IPS DF 6.9 (cell line): ENCODE measurements at regions not wholly inside any gene's neighbourhood (a gene's known extent, or its start where the extent isn't known, plus 50 kb on each side); places are given as distances from the start of the nearest gene placed in this dataset.

Experiments used
- DNase-seq: peaks from one replicate; pipeline ENCODE4 v3.0.0-alpha.2; 2013; ENCODE audit warnings: low read depth, low spot score
- H3K27ac ChIP-seq: one replicate; pipeline ENCODE4 v1.5.1; 2013; ENCODE audit warnings: low read length, control low read depth
- H3K27me3 ChIP-seq: 2 replicates; pipeline ENCODE4 v1.6.1; 2013; ENCODE audit warnings: mild to moderate bottlenecking, low read length; ENCODE audit not compliant: control insufficient read depth, insufficient read depth
- H3K36me3 ChIP-seq: 2 replicates; pipeline ENCODE4 v1.6.1; 2013; ENCODE audit warnings: low read length; ENCODE audit not compliant: control insufficient read depth, insufficient read depth
- H3K4me1 ChIP-seq: 2 replicates; pipeline ENCODE4 v1.6.1; 2013; ENCODE audit warnings: low read length; ENCODE audit not compliant: control insufficient read depth, insufficient read depth
- H3K4me3 ChIP-seq: 2 replicates; pipeline ENCODE4 v1.5.1; 2013; ENCODE audit warnings: mild to moderate bottlenecking, low read length
- H3K9me3 ChIP-seq: 2 replicates; pipeline ENCODE4 v1.6.1; 2013; ENCODE audit warnings: low read length, inconsistent platforms; ENCODE audit not compliant: control insufficient read depth, insufficient read depth
- WGBS: extraction: QIAGEN DNeasy Blood & Tissue Kit; methylation state at CpG from one replicate; pipeline ENCODE4 v1.1.7; 2013; ENCODE audit warnings: mixed read lengths, missing lambda C conversion rate; ENCODE audit not compliant: insufficient read length, insufficient coverage; 5-methylcytosine and 5-hydroxymethylcytosine counted together

DNA sequence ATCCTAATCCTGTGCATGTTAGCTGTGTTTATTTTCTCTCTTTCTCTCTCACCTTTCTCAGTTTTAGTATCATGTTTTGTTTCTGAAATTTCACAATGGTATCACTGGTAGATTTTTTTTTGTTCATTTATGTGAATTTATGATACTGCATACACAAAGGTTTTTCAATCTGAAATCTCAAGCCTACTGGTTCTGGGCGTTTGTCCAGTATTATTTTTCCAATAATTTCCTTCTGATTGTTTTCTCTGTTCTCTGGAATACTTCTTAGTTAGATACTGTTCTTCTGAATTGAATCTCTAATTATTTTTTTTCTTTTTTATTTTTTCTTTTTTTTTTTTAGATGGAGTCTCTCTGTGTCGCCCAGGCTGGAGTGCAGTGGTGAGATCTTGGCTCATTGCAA, 96.2 kb upstream of the TMEM72 start:
- DNase-seq = no peak
- H3K4me1 ChIP-seq = no peaks in the 10 kb centered on the region; the same call in 1 of the 2 replicates
- no peak overlapping the region for H3K27ac ChIP-seq
- no peaks in the 10 kb centered on the region for H3K27me3 ChIP-seq
- no peak overlapping the region for H3K4me3 ChIP-seq
- no peaks in the 10 kb centered on the region; the same call in 1 of the 2 replicates for H3K9me3 ChIP-seq
- WGBS = no CpG with 5 or more reads among the region's 2 CpGs
- H3K36me3 ChIP-seq = no peaks in the 10 kb centered on the region

DNA sequence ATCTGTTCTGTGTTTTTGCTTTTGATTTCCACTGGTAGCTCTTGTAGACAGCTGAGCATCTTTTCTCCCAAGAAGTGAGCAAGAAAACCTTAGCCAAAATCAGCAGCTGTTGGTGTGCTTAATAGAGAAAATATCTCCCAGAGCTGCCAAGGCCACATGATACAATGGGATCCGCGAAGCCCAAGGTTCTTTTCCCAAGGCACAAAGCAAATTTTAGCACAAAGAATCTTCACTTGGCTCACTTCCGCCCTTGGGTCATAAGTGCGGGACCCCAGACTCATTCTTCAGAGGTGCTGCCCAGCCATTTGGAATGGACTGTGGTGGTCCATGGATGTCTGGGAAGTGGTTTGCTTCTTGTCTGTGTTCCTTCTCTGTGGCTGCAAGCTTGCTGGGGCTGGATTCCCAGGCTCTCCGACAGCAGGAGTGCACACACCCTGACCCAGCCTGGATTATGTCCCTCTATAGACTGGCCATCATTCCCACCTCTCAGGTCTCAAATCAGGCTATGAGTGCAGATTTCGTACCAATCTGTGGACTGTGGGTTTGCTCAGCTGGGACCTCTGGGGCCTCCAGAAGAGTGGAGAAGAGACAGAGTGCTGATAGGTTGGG, 93.0 kb upstream of the TMEM72 start:
- WGBS = no CpG with 5 or more reads among the region's 6 CpGs

DNA sequence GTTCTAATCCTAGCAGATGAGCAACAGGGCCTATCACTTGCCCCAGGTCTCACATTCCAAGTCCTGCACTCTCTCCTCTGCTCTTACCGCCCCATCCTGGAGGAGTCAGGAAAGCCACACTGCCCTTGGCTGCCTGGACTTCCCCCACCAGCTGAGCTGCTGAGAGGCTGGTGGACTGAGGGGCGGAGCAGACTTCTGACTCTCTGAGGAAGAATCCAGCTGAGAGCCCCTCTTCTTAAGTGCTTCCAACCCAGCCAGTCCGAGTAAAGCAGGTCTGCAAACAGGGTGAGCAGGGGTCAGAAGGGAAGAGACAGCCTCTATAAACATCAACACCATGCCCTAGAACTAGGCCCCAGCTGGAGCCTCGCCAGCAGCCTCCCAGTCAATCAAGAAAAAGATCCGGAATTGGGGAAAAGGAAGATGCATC, 92.4 kb upstream of the TMEM72 start:
- no CpG with 5 or more reads among the region's 5 CpGs for WGBS
- DNase-seq = no peak
- Histone ChIP-seq H3K4me1 (no peaks in the 10 kb centered on the region), H3K9me3 (no peaks in the 10 kb centered on the region; the same call in 1 of the 2 replicates), H3K27ac (no peak overlapping the region), H3K4me3 (no peak overlapping the region), H3K36me3 (no peaks in the 10 kb centered on the region), H3K27me3 (no peaks in the 10 kb centered on the region; the same call in 1 of the 2 replicates)

More for the DNA sequence above, 93.0 kb upstream of the TMEM72 start:
- Histone ChIP-seq H3K9me3 (no peaks in the 10 kb centered on the region; the same call in 1 of the 2 replicates), H3K36me3 (no peaks in the 10 kb centered on the region), H3K27me3 (no peaks in the 10 kb centered on the region; the same call in 1 of the 2 replicates), H3K27ac (no peak overlapping the region), H3K4me1 (no peaks in the 10 kb centered on the region), H3K4me3 (no peak overlapping the region)
- no peak for DNase-seq

DNA sequence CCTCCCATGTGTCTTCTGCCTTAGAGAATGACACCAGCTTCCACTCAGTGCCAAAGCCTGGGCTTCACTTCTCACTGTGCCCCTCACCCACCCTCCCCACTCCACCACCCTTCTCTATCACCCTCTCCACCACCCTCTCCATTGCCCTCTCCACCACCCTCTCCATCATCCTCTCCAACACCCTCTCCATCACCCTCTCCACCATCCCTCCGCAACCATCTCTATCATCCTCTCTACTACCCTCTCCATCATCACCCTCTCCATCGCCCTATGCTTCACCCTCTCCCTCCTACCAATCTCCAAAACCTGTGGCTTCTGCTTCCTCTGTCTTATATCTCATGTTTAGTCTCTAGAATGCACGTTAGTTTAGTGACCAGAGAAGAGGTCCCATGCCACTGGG, 91.0 kb upstream of the TMEM72 start:
- H3K9me3 ChIP-seq = no peaks in the 10 kb centered on the region
- 100% methylated on average over 2 of the region's 3 CpGs for WGBS
- no peak for DNase-seq
- H3K4me1 ChIP-seq = no peaks in the 10 kb centered on the region
- no peaks in the 10 kb centered on the region; the same call in 1 of the 2 replicates for H3K27me3 ChIP-seq
- H3K4me3 ChIP-seq = no peak overlapping the region
- H3K36me3 ChIP-seq = no peaks in the 10 kb centered on the region
- no peak overlapping the region for H3K27ac ChIP-seq

DNA sequence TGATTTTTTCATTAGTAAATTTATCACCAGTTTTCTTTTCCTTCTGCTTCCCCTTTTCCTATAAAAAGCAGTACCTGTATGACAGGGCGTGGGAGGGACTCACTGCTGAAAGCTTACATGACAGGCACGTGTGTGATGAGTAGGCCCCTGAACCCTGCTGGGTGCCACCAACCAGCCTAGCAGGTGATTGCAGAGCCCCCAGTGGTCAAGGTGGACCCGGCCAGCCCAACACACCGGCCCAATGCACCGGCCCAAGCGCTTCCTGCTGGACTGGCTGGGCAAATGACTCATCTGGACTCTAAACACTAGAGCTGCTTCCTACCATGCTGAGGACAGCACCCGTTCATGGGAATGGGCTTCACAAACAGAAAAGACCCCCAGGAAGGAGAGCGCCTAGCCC, 89.8 kb upstream of the TMEM72 start:
- H3K27me3 ChIP-seq = no peaks in the 10 kb centered on the region; the same call in 1 of the 2 replicates
- no peaks in the 10 kb centered on the region for H3K9me3 ChIP-seq
- no peak overlapping the region for H3K4me3 ChIP-seq
- H3K36me3 ChIP-seq = no peaks in the 10 kb centered on the region
- no CpG with 5 or more reads among the region's 8 CpGs for WGBS
- H3K4me1 ChIP-seq = no peaks in the 10 kb centered on the region
- H3K27ac ChIP-seq = no peak overlapping the region
- DNase-seq = no peak

DNA sequence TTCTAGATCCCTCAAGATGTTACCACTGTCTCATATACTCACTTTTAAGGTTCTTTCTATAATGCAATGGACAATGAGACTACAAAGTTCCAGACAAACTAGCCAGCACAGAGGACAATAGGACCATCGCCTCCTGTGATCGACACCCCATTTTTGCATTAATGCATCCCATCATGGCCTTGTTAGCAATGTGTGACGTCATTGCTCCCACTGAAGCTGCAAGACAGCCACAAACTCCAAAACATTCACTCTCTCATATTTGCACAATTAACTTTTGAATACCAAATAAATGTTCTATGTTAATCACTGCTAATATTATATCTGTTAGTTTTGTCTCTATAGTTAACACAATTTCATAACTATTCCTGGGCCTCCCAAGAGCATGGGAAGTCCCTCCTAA, 88.8 kb upstream of the TMEM72 start:
- H3K9me3 ChIP-seq = no peaks in the 10 kb centered on the region

DNA sequence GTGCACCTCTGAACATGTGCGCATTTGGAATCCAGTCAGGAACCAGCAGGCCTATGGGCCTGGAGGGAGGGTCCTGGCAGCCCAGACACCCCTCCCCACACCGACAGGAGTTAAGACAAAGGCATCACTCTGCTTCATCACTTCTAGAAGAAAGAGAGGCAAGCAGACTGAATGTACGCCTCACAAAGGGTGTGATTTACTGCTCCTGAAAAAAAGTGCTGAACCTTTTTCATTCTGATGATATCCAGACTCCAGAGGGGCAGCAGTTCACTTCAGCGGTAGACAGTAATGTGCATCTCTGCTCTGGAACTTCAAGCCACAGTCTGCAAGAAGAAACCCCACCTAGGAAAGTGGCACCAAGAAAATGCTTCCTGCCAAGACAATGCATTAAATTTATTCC, 88.2 kb upstream of the TMEM72 start:
- no peaks in the 10 kb centered on the region for H3K9me3 ChIP-seq
- no peaks in the 10 kb centered on the region; the same call in 1 of the 2 replicates for H3K27me3 ChIP-seq
- no peaks in the 10 kb centered on the region for H3K36me3 ChIP-seq
- no peak overlapping the region for H3K4me3 ChIP-seq
- no CpG with 5 or more reads among the region's 4 CpGs for WGBS
- no peak for DNase-seq
- H3K27ac ChIP-seq = no peak overlapping the region
- no peaks in the 10 kb centered on the region for H3K4me1 ChIP-seq

More for the DNA sequence above, 88.8 kb upstream of the TMEM72 start:
- no peaks in the 10 kb centered on the region; the same call in 1 of the 2 replicates for H3K27me3 ChIP-seq
- H3K4me1 ChIP-seq = no peaks in the 10 kb centered on the region
- no peak overlapping the region for H3K4me3 ChIP-seq
- DNase-seq = no peak
- H3K27ac ChIP-seq = no peak overlapping the region
- H3K36me3 ChIP-seq = no peaks in the 10 kb centered on the region
- no CpG with 5 or more reads among the region's 3 CpGs for WGBS

- H3K27ac ChIP-seq = no peak overlapping the region
- no CpG with 5 or more reads among the region's 4 CpGs for WGBS
- no peak overlapping the region for H3K4me3 ChIP-seq
- no peaks in the 10 kb centered on the region; the same call in 1 of the 2 replicates for H3K27me3 ChIP-seq
- H3K36me3 ChIP-seq = no peaks in the 10 kb centered on the region
- H3K9me3 ChIP-seq = no peaks in the 10 kb centered on the region
- H3K4me1 ChIP-seq = no peaks in the 10 kb centered on the region; the same call in 1 of the 2 replicates
- DNase-seq = no peak
These were observed 86.5 kb upstream of the TMEM72 start for GRCh38 chr10:44824607-44825006.

GRCh38 chr10:44827431-44828006, 83.6 kb upstream of the TMEM72 start:
- no peaks in the 10 kb centered on the region; the same call in 1 of the 2 replicates for H3K4me1 ChIP-seq
- H3K27me3 ChIP-seq = no peaks in the 10 kb centered on the region
- no peaks in the 10 kb centered on the region for H3K36me3 ChIP-seq
- no CpG with 5 or more reads among the region's 13 CpGs for WGBS
- DNase-seq = no peak
- no peaks in the 10 kb centered on the region for H3K9me3 ChIP-seq
- no peak overlapping the region for H3K27ac ChIP-seq
- H3K4me3 ChIP-seq = no peak overlapping the region

- Histone ChIP-seq H3K4me3 (no peak overlapping the region), H3K27ac (no peak overlapping the region), H3K4me1 (no peaks in the 10 kb centered on the region; the same call in 1 of the 2 replicates), H3K36me3 (no peaks in the 10 kb centered on the region), H3K27me3 (no peaks in the 10 kb centered on the region), H3K9me3 (0 out of 2 replicates have a peak, but pooled peaks cover 1% of the 10 kb centered on the region)
- no CpG with 5 or more reads among the region's 17 CpGs for WGBS
- no peak for DNase-seq
These were observed 82.5 kb upstream of the TMEM72 start for GRCh38 chr10:44828508-44829142.
